H9 (cell line): ENCODE measurements at regions not wholly inside any gene's neighbourhood (a gene's known extent, or its start where the extent isn't known, plus 50 kb on each side); places are given as distances from the start of the nearest gene placed in this dataset.

Source experiments
- DNase-seq: peaks from one replicate; pipeline ENCODE4 v3.0.0-alpha.2; 2017
- H2AFZ ChIP-seq: one replicate; pipeline ENCODE4 v1.6.1; 2013; ENCODE audit warnings: mild to moderate bottlenecking, low read length, control low read depth, moderate library complexity
- H2AK5ac ChIP-seq: 2 replicates; pipeline ENCODE4 v1.6.1; 2013; ENCODE audit warnings: low read length, control low read depth, mixed read lengths; ENCODE audit not compliant: insufficient read length
- H2BK120ac ChIP-seq: one replicate; pipeline ENCODE4 v1.6.1; 2013; ENCODE audit warnings: low read depth, mild to moderate bottlenecking, low read length, control low read depth, inconsistent platforms; ENCODE audit not compliant: poor library complexity, severe bottlenecking
- H2BK12ac ChIP-seq: 2 replicates; pipeline ENCODE4 v1.6.1; 2013; ENCODE audit warnings: low read length, control low read depth, mixed read lengths, low read depth; ENCODE audit not compliant: insufficient read length
- H2BK15ac ChIP-seq: 2 replicates; pipeline ENCODE4 v1.6.1; 2013; ENCODE audit warnings: low read depth, low read length, control low read depth
- H2BK20ac ChIP-seq: one replicate; pipeline ENCODE4 v1.6.1; 2013; ENCODE audit warnings: low read depth, mild to moderate bottlenecking, low read length, control low read depth, inconsistent platforms; ENCODE audit not compliant: poor library complexity, severe bottlenecking
- H2BK5ac ChIP-seq: 2 replicates; pipeline ENCODE4 v1.6.1; 2013; ENCODE audit warnings: low read length, control low read depth, mixed read lengths; ENCODE audit not compliant: insufficient read length
- H3K14ac ChIP-seq: 2 replicates; pipeline ENCODE4 v1.6.1; 2013; ENCODE audit warnings: low read length, control low read depth; ENCODE audit not compliant: insufficient read depth
- H3K18ac ChIP-seq: 2 replicates; pipeline ENCODE4 v1.6.1; 2013; ENCODE audit warnings: low read depth, mild to moderate bottlenecking, mixed read lengths, low read length, control low read depth; ENCODE audit not compliant: insufficient read length
- H3K23ac ChIP-seq: 2 replicates; pipeline ENCODE4 v1.6.1; 2013; ENCODE audit warnings: low read length, control low read depth, mixed read lengths, low read depth; ENCODE audit not compliant: insufficient read length
- H3K23me2 ChIP-seq: 2 replicates; pipeline ENCODE4 v1.6.1; 2013; ENCODE audit warnings: low read depth, mild to moderate bottlenecking, mixed read lengths, low read length, control low read depth; ENCODE audit not compliant: insufficient read length, poor library complexity, severe bottlenecking
- H3K27ac ChIP-seq: 2 replicates; pipeline ENCODE4 v1.5.1; 2013; ENCODE audit warnings: low read length, control low read depth, mixed read lengths, low read depth; ENCODE audit not compliant: insufficient read length
- H3K27me3 ChIP-seq: 2 replicates; pipeline ENCODE4 v1.6.1; 2013; ENCODE audit warnings: low read length, control low read depth, inconsistent platforms; ENCODE audit not compliant: insufficient read depth
- H3K4ac ChIP-seq: 2 replicates; pipeline ENCODE4 v1.6.1; 2013; ENCODE audit warnings: low read depth, mild to moderate bottlenecking, control low read depth, inconsistent platforms, low read length, moderate library complexity
- H3K4me1 ChIP-seq: 2 replicates; pipeline ENCODE4 v1.6.1; 2013; ENCODE audit warnings: low read length, control low read depth, inconsistent platforms; ENCODE audit not compliant: insufficient read depth
- H3K4me2 ChIP-seq: 2 replicates; pipeline ENCODE4 v1.6.1; 2013; ENCODE audit warnings: low read length, control low read depth, mixed read lengths; ENCODE audit not compliant: insufficient read length, insufficient read depth
- H3K56ac ChIP-seq: 2 replicates; pipeline ENCODE4 v1.6.1; 2013; ENCODE audit warnings: low read depth, mild to moderate bottlenecking, mixed read lengths, low read length, control low read depth; ENCODE audit not compliant: insufficient read length
- H3K79me1 ChIP-seq: 2 replicates; pipeline ENCODE4 v1.6.1; 2013; ENCODE audit warnings: low read depth, mild to moderate bottlenecking, moderate library complexity, low read length, control low read depth, inconsistent platforms; ENCODE audit not compliant: insufficient read depth, poor library complexity, severe bottlenecking
- H3K79me2 ChIP-seq: 2 replicates; pipeline ENCODE4 v1.6.1; 2013; ENCODE audit warnings: low read length, control low read depth, inconsistent platforms; ENCODE audit not compliant: insufficient read depth
- H3K9ac ChIP-seq: 2 replicates; pipeline ENCODE4 v1.6.1; 2013; ENCODE audit warnings: low read length, control low read depth, mixed read lengths; ENCODE audit not compliant: insufficient read length; ENCODE audit errors: extremely low read depth
- H3K9me3 ChIP-seq: one replicate; pipeline ENCODE4 v1.6.1; 2013; ENCODE audit warnings: low read depth, low read length, inconsistent platforms; ENCODE audit not compliant: control insufficient read depth
- H3T11ph ChIP-seq: one replicate; pipeline ENCODE4 v1.6.1; 2013; ENCODE audit warnings: mild to moderate bottlenecking, low read length, control low read depth, inconsistent platforms
- H4K20me1 ChIP-seq: one replicate; pipeline ENCODE4 v1.6.1; 2013; ENCODE audit not compliant: control insufficient read depth, insufficient read length, insufficient read depth
- H4K5ac ChIP-seq: 2 replicates; pipeline ENCODE4 v1.6.1; 2013; ENCODE audit warnings: low read depth, mild to moderate bottlenecking, mixed read lengths, low read length, control low read depth; ENCODE audit not compliant: insufficient read length
- H4K8ac ChIP-seq: replicated peaks from 2 replicates; pipeline ENCODE4 v1.6.1; 2013; ENCODE audit warnings: low read length, control low read depth, mixed read lengths, low read depth; ENCODE audit not compliant: insufficient read length
- H4K91ac ChIP-seq: 2 replicates; pipeline ENCODE4 v1.6.1; 2013; ENCODE audit warnings: low read depth, mild to moderate bottlenecking, moderate library complexity, mixed read lengths, low read length, control low read depth; ENCODE audit not compliant: insufficient read length
- H3K27ac Mint-ChIP-seq, 3 experiments: 2 replicates in 2 of 3; 3 replicates in 1 of 3; pipeline ENCODE4 v1.8.0; 2020 to 2021; ENCODE audit warnings: mixed read lengths in 3 of 3, mild to moderate bottlenecking in 1 of 3, moderate library complexity in 1 of 3
- H3K27me3 Mint-ChIP-seq: 2 replicates; pipeline ENCODE4 v1.8.0; 2021; ENCODE audit warnings: low read depth, mild to moderate bottlenecking, moderate library complexity, mixed read lengths
- H3K36me3 Mint-ChIP-seq, 3 experiments: 2 replicates in 2 of 3; 3 replicates in 1 of 3; pipeline ENCODE4 v1.8.0; 2020 to 2021; ENCODE audit warnings: low read depth in 3 of 3, mixed read lengths in 3 of 3; ENCODE audit not compliant: insufficient read depth in 1 of 3
- H3K4me1 Mint-ChIP-seq, 2 experiments: 2 replicates each; pipeline ENCODE4 v1.8.0; 2020; ENCODE audit warnings: mixed read lengths in 2 of 2
- H3K4me3 Mint-ChIP-seq, 2 experiments: 2 replicates in 1 of 2; 3 replicates in 1 of 2; pipeline ENCODE4 v1.8.0; 2020 to 2021; ENCODE audit warnings: mild to moderate bottlenecking in 2 of 2, mixed read lengths in 2 of 2, moderate library complexity in 1 of 2
- H3K9me3 Mint-ChIP-seq, 2 experiments: 2 replicates in 1 of 2; 3 replicates in 1 of 2; pipeline ENCODE4 v1.8.0; 2020; ENCODE audit warnings: mild to moderate bottlenecking in 2 of 2, mixed read lengths in 2 of 2, moderate library complexity in 1 of 2
- WGBS: extraction: QIAGEN DNeasy Blood & Tissue Kit; methylation state at CpG from one replicate; pipeline ENCODE4 v1.1.7; 2013; ENCODE audit warnings: missing lambda C conversion rate, low lambda C conversion rate, mixed read lengths; ENCODE audit not compliant: insufficient read length; ENCODE audit errors: extremely low coverage; 5-methylcytosine and 5-hydroxymethylcytosine counted together
- TF ChIP-seq, protein P1 (sequence below): fragments of 200-600 bp; sonication (generic); conservative IDR thresholded peaks from 3 replicates; pipeline ENCODE4 v1.8.0; 2021; ENCODE audit warnings: antibody characterized with exemption, mild to moderate bottlenecking

DNA sequence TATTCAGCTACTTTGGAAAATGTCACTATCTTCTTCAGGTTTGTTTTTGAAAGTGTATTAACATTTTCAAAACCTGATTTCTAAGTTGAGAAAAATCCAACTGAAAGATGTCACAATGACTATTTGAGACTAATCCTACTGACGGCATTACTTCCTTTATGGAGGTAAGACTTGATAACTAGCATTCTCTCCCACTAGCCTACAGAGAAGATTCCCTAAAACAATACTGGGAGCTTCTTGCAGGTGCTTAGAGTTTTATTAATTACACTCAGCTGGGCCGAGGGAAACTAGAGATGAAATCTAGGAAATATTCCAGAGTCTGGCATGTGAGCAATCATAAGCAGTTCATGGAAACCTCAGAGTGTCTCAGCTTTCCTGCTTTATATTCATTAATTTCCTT is 114.0 kb downstream of the LCA5 start:
- Mint-ChIP-seq H3K27me3 (no peaks in the 10 kb centered on the region), H3K36me3 (no peaks in the 10 kb centered on the region), H3K4me1 (no peaks in the 10 kb centered on the region), H3K9me3 (no peaks in the 10 kb centered on the region), H3K27ac (no peak overlapping the region), H3K4me3 (no peak overlapping the region)
- Histone ChIP-seq H3K4ac (no peak overlapping the region), H3K23me2 (no peaks in the 10 kb centered on the region), H3K9ac (no peak overlapping the region), H3K27ac (no peak overlapping the region), H2AFZ (no peak overlapping the region), H2AK5ac (no peak overlapping the region), H3K4me1 (no peaks in the 10 kb centered on the region), H3K23ac (no peak overlapping the region), H4K5ac (no peak overlapping the region), H2BK5ac (no peak overlapping the region), H2BK12ac (no peak overlapping the region), H3K18ac (no peak overlapping the region), H3K4me2 (no peak overlapping the region), H4K91ac (no peak overlapping the region), H3K79me1 (no peaks in the 10 kb centered on the region), H3T11ph (no peak overlapping the region), H2BK120ac (no peak overlapping the region), H2BK15ac (no peak overlapping the region), H3K9me3 (no peaks in the 10 kb centered on the region), H3K14ac (no peak overlapping the region), H3K79me2 (no peaks in the 10 kb centered on the region), H4K8ac (no peak overlapping the region), H4K20me1 (no peaks in the 10 kb centered on the region), H3K56ac (no peak overlapping the region), H2BK20ac (no peak overlapping the region), H3K27me3 (no peaks in the 10 kb centered on the region)
- WGBS: no CpG with 5 or more reads among the region's 2 CpGs
- TF ChIP-seq, protein P1, sequence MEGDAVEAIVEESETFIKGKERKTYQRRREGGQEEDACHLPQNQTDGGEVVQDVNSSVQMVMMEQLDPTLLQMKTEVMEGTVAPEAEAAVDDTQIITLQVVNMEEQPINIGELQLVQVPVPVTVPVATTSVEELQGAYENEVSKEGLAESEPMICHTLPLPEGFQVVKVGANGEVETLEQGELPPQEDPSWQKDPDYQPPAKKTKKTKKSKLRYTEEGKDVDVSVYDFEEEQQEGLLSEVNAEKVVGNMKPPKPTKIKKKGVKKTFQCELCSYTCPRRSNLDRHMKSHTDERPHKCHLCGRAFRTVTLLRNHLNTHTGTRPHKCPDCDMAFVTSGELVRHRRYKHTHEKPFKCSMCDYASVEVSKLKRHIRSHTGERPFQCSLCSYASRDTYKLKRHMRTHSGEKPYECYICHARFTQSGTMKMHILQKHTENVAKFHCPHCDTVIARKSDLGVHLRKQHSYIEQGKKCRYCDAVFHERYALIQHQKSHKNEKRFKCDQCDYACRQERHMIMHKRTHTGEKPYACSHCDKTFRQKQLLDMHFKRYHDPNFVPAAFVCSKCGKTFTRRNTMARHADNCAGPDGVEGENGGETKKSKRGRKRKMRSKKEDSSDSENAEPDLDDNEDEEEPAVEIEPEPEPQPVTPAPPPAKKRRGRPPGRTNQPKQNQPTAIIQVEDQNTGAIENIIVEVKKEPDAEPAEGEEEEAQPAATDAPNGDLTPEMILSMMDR: no peak
- DNase-seq: no peak
